ENCODE measurements at regions not wholly inside any gene's neighbourhood (a gene's known extent, or its start where the extent isn't known, plus 50 kb on each side); places are given as distances from the start of the nearest gene placed in this dataset.
"Not testable (repeated sequence)": the region's sequence is repeated elsewhere in the genome, so short reads cannot be mapped to it uniquely, and the experiment has no call there.

DNA sequence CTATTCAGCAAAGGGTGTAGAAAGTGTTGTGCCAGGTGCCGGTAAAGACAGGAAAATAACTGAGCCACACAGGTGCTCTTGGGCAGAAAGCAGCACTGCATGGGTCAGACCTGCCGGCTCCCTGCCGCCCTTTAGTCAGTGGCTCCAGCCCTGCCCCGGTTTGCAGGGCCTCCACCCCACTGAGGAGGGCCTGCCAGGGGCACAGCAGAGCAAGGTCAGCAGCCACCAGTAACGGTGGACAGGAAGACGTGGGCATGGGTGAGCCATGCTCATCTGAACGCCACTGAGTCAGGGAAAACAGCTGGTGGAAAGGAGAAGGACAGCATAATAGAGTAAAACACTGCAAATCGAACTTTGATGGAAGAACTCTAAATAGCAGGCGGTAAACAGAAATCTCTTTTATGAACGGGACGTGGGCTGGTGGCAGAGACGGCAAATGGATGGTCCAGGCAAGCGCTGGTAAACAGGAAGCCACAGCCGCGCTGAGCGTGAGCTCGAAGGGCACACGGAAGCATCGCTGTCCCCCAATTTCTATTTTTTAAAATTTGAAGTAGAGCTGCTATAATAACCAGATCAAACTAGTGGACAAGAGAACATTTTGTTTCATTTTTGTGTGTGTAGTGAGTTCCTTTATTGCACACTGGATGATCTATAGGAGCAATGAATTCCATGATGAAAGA, 141.8 kb upstream of the ALKAL2 start:
- H3K4me3 ChIP-seq (ENCODE audit: low read length in 2 of 2) = peak overlapping the region in 1 of 2 donors; percentile 31
- H3K27ac ChIP-seq (ENCODE audit: low read depth in 1 of 2, low read length in 1 of 2) = peak overlapping the region; percentile 63 to 89
- DNase-seq (ENCODE audit: low read depth in 6 of 9, low spot score in 9 of 9) = peak in 2 of 9 donors; percentile 38 to 66
- peaks cover 0 to 4% of the 10 kb centered on the region in 2 donors for H3K9me3 ChIP-seq (ENCODE audit: control insufficient read depth in 2 of 2, insufficient read depth in 1 of 2, low read length in 1 of 2)
- no peaks in the 10 kb centered on the region for H3K27me3 ChIP-seq (ENCODE audit: control insufficient read depth in 2 of 2, insufficient read depth in 1 of 2, low read length in 1 of 2)
- no peaks in the 10 kb centered on the region for H3K36me3 ChIP-seq (ENCODE audit: control insufficient read depth in 2 of 2, insufficient read depth in 2 of 2, low read length in 1 of 2)
- 20% methylated on average over 19 of the region's 19 CpGs for WGBS
- peaks cover 17 to 18% of the 10 kb centered on the region in 2 donors for H3K4me1 ChIP-seq (ENCODE audit: control insufficient read depth in 2 of 2, insufficient read depth in 2 of 2, low read length in 2 of 2)

DNA sequence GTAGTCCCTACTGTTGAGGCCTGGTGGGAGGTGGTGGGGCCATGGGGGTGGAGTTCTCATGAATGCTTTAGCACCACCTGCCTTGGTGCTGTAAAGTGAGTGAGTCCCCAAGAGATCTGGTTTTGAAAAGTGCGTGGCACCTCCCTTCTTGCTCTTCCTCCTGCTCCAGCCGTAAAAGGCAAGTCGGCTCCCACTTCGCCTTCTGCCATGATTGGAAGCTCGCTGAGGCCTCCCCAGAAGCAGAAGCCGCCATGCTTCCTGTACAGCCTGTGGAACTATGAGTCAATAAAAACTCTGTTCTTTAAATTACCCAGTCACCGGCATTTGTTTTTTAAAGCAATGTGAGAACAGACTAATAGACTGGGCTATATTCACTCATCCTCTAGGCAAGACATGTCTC, 141.3 kb upstream of the ALKAL2 start:
- Histone ChIP-seq H3K9me3 (ENCODE audit: control insufficient read depth in 2 of 2, insufficient read depth in 1 of 2, low read length in 1 of 2) (peaks cover 0 to 4% of the 10 kb centered on the region in 2 donors), H3K4me3 (ENCODE audit: low read length in 2 of 2) (no peak overlapping the region), H3K4me1 (ENCODE audit: control insufficient read depth in 2 of 2, insufficient read depth in 2 of 2, low read length in 2 of 2) (peaks cover 17 to 18% of the 10 kb centered on the region in 2 donors), H3K27me3 (ENCODE audit: control insufficient read depth in 2 of 2, insufficient read depth in 1 of 2, low read length in 1 of 2) (no peaks in the 10 kb centered on the region), H3K27ac (ENCODE audit: low read depth in 1 of 2, low read length in 1 of 2) (peak overlapping the region; percentile 63 to 89), H3K36me3 (ENCODE audit: control insufficient read depth in 2 of 2, insufficient read depth in 2 of 2, low read length in 1 of 2) (no peaks in the 10 kb centered on the region)
- no peak for DNase-seq (ENCODE audit: low read depth in 6 of 9, low spot score in 9 of 9)
- 96% methylated on average over 7 of the region's 7 CpGs for WGBS

DNA sequence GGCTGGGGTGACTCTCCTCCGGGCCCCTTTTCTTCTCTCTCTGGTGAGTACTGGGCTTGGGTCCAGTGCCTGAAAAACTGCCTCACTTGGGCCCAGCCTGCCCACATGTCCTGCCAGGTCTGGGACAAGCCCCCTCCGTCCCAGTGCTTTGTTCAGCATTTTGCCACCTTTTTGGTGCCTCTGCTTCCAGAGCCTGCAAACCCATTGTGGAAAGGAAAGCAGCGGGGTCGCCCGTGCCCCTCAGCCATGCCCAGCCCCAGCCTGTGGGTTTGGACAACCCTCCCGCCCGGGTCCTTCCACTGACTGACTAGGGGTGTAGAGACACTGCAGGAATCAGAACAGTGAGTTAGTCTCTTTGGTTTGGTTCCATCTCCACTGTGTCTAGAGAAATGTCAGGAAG, 140.7 kb upstream of the ALKAL2 start:
- Histone ChIP-seq H3K27me3 (ENCODE audit: control insufficient read depth in 2 of 2, insufficient read depth in 1 of 2, low read length in 1 of 2) (peaks cover 0 to 1% of the 10 kb centered on the region in 2 donors), H3K4me3 (ENCODE audit: low read length in 2 of 2) (no peak overlapping the region), H3K27ac (ENCODE audit: low read depth in 1 of 2, low read length in 1 of 2) (no peak overlapping the region), H3K4me1 (ENCODE audit: control insufficient read depth in 2 of 2, insufficient read depth in 2 of 2, low read length in 2 of 2) (peaks cover 17 to 19% of the 10 kb centered on the region in 2 donors), H3K9me3 (ENCODE audit: control insufficient read depth in 2 of 2, insufficient read depth in 1 of 2, low read length in 1 of 2) (peaks cover 0 to 4% of the 10 kb centered on the region in 2 donors), H3K36me3 (ENCODE audit: control insufficient read depth in 2 of 2, insufficient read depth in 2 of 2, low read length in 1 of 2) (no peaks in the 10 kb centered on the region)
- no peak for DNase-seq (ENCODE audit: low read depth in 6 of 9, low spot score in 9 of 9)
- 93% methylated on average over 7 of the region's 7 CpGs for WGBS

DNA sequence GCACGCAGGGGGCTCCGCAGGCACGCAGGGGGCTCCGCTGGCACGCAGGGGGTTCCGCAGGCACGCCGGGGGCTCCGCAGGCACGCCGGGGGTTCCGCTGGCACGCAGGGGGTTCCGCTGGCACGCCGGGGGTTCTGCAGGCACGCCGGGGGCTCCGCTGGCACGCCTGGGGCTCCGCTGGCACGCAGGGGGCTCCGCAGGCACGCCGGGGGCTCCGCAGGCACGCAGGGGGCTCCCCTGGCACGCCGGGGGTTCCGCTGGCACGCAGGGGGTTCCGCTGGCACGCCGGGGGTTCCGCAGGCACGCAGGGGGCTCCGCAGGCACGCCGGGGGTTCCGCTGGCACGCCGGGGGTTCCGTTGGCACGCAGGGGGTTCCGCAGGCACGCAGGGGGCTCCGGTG, 138.8 kb upstream of the ALKAL2 start:
- H3K4me1 ChIP-seq (ENCODE audit: control insufficient read depth in 2 of 2, insufficient read depth in 2 of 2, low read length in 2 of 2) = peaks cover 17 to 21% of the 10 kb centered on the region in 2 donors
- H3K36me3 ChIP-seq (ENCODE audit: control insufficient read depth in 2 of 2, insufficient read depth in 2 of 2, low read length in 1 of 2); H3K4me3 ChIP-seq (ENCODE audit: low read length in 2 of 2); H3K27me3 ChIP-seq (ENCODE audit: control insufficient read depth in 2 of 2, insufficient read depth in 1 of 2, low read length in 1 of 2); DNase-seq (ENCODE audit: low read depth in 6 of 9, low spot score in 9 of 9); H3K27ac ChIP-seq (ENCODE audit: low read depth in 1 of 2, low read length in 1 of 2); H3K9me3 ChIP-seq (ENCODE audit: control insufficient read depth in 2 of 2, insufficient read depth in 1 of 2, low read length in 1 of 2): not testable (repeated sequence)
- 97% methylated on average over 46 of the region's 47 CpGs for WGBS

DNA sequence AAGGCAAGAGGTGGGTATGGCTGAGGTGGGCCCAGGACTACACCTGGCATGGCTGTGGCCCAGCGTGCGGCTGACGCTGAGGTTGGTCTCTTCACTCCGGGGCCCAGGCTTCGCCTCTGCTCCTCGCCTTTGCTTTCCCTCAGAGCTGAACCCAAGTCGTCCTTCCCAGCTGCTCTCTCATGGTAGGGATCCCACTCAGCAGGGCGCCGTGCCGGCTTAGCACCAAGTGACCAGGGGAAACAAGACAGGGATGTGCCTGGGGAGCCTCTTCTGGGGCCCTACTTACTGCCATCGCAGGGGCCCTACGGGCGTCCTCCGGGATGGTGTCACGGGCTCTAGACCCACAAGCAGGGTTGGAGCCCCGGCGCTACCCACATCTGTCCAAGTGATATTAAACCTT, 138.1 kb upstream of the ALKAL2 start:
- Histone ChIP-seq H3K27ac (ENCODE audit: low read depth in 1 of 2, low read length in 1 of 2) (no peak overlapping the region), H3K9me3 (ENCODE audit: control insufficient read depth in 2 of 2, insufficient read depth in 1 of 2, low read length in 1 of 2) (peaks cover 0 to 6% of the 10 kb centered on the region in 2 donors), H3K36me3 (ENCODE audit: control insufficient read depth in 2 of 2, insufficient read depth in 2 of 2, low read length in 1 of 2) (no peaks in the 10 kb centered on the region), H3K4me3 (ENCODE audit: low read length in 2 of 2) (no peak overlapping the region), H3K4me1 (ENCODE audit: control insufficient read depth in 2 of 2, insufficient read depth in 2 of 2, low read length in 2 of 2) (peaks cover 17 to 21% of the 10 kb centered on the region in 2 donors), H3K27me3 (ENCODE audit: control insufficient read depth in 2 of 2, insufficient read depth in 1 of 2, low read length in 1 of 2) (peaks cover 0 to 4% of the 10 kb centered on the region in 2 donors)
- no peak for DNase-seq (ENCODE audit: low read depth in 6 of 9, low spot score in 9 of 9)
- 96% methylated on average over 17 of the region's 17 CpGs for WGBS

DNA sequence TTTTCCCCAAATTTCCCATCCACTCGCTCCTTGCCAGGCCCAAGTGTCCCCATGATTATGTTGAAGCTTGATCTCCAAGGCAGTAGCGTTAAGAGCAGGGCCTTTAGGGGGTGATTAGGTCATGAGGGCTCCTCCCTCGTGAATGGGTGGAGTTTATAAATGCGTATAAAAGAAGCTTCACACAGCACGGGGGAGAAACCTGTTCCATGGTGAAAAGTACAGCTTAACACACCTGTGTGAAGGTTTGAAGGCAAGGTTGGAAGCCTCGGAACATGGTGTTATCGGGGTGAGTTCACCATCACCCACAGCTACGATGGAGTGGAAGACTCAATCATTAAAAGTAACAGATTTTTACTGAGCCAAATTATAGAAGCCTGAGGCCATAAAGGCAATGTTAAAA, 137.4 kb upstream of the ALKAL2 start:
- WGBS = 95% methylated on average over 8 of the region's 8 CpGs
- no peak for DNase-seq (ENCODE audit: low read depth in 6 of 9, low spot score in 9 of 9)
- Histone ChIP-seq H3K36me3 (ENCODE audit: control insufficient read depth in 2 of 2, insufficient read depth in 2 of 2, low read length in 1 of 2) (no peaks in the 10 kb centered on the region), H3K4me3 (ENCODE audit: low read length in 2 of 2) (no peak overlapping the region), H3K9me3 (ENCODE audit: control insufficient read depth in 2 of 2, insufficient read depth in 1 of 2, low read length in 1 of 2) (peaks cover 0 to 6% of the 10 kb centered on the region in 2 donors), H3K4me1 (ENCODE audit: control insufficient read depth in 2 of 2, insufficient read depth in 2 of 2, low read length in 2 of 2) (peaks cover 12 to 15% of the 10 kb centered on the region in 2 donors), H3K27ac (ENCODE audit: low read depth in 1 of 2, low read length in 1 of 2) (no peak overlapping the region), H3K27me3 (ENCODE audit: control insufficient read depth in 2 of 2, insufficient read depth in 1 of 2, low read length in 1 of 2) (peaks cover 0 to 4% of the 10 kb centered on the region in 2 donors)

DNA sequence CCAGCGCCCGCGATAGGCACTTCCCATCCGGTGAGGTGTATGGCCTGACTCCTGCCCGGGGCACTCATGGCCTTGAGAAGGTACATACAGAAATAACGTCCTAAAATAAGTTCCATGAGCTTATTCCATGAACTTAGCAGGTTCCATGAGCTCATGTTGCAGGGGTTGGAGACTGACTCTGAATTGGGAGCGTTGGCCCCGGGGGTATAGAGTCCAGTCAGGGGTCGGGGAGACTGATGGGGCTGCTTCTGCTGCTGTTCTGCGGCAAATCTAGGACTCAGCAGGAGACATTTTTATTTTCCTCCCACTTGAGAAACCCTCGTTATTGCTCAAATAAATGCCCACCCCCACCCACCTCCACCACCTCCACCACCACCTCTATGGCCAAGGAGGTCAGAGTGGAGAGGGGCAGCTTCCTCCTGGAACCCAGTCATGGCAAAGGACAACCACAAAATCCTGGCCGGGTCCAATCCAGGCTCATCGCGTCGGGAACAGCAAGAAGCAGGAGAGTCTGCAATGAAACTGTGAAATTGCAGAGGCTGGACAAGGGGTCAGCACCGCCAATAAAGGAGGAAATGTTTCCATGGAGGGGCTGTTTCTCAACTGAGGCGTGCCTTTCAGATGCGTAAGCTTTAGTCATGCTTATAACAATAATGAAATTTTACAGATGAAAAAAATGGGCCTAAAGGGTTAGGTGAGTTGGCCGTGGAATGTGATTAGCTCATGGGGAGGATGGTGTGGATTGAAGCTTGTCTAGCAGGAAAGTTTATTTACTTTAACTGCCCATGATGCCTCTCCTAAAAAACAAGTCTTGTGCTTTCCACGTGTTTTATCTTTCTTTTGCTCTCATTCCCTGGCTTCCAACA, 136.6 kb upstream of the ALKAL2 start:
- WGBS = 97% methylated on average over 20 of the region's 20 CpGs
- H3K4me3 ChIP-seq (ENCODE audit: low read length in 2 of 2) = no peak overlapping the region
- H3K36me3 ChIP-seq (ENCODE audit: control insufficient read depth in 2 of 2, insufficient read depth in 2 of 2, low read length in 1 of 2) = no peaks in the 10 kb centered on the region
- peaks cover 0 to 6% of the 10 kb centered on the region in 2 donors for H3K9me3 ChIP-seq (ENCODE audit: control insufficient read depth in 2 of 2, insufficient read depth in 1 of 2, low read length in 1 of 2)
- no peak for DNase-seq (ENCODE audit: low read depth in 6 of 9, low spot score in 9 of 9)
- peaks cover 6 to 9% of the 10 kb centered on the region in 2 donors for H3K4me1 ChIP-seq (ENCODE audit: control insufficient read depth in 2 of 2, insufficient read depth in 2 of 2, low read length in 2 of 2)
- no peak overlapping the region for H3K27ac ChIP-seq (ENCODE audit: low read depth in 1 of 2, low read length in 1 of 2)
- H3K27me3 ChIP-seq (ENCODE audit: control insufficient read depth in 2 of 2, insufficient read depth in 1 of 2, low read length in 1 of 2) = peaks cover 0 to 4% of the 10 kb centered on the region in 2 donors

DNA sequence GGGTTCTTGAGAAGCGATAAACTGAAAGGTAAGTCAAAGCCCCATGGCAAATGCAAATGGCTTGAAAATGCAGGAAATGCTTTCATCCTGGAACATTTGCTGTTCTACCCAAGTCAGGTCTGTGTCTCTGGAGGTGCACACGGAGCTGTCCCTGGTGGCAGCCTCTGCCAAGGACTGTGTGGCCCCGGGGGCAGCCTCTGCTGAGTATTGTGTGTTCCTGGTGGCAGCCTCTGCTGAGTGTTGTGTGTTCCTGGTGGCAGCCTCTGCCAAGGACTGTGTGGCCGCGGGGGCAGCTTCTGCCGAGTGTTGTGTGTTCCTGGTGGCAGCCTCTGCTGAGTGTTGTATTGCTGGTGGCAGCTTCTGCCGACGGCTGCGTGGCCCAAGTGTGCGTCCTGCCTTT, 135.6 kb upstream of the ALKAL2 start:
- H3K27ac ChIP-seq (ENCODE audit: low read depth in 1 of 2, low read length in 1 of 2) = no peak overlapping the region
- H3K4me1 ChIP-seq (ENCODE audit: control insufficient read depth in 2 of 2, insufficient read depth in 2 of 2, low read length in 2 of 2) = peaks cover 0 to 3% of the 10 kb centered on the region in 2 donors
- no peaks in the 10 kb centered on the region for H3K36me3 ChIP-seq (ENCODE audit: control insufficient read depth in 2 of 2, insufficient read depth in 2 of 2, low read length in 1 of 2)
- no peak overlapping the region for H3K4me3 ChIP-seq (ENCODE audit: low read length in 2 of 2)
- 47% methylated on average over 10 of the region's 10 CpGs for whole genome bisulfite sequencing
- peak in 1 of 9 donors; percentile 31 for DNase-seq (ENCODE audit: low read depth in 6 of 9, low spot score in 9 of 9)
- H3K9me3 ChIP-seq (ENCODE audit: control insufficient read depth in 2 of 2, insufficient read depth in 1 of 2, low read length in 1 of 2) = peaks cover 0 to 6% of the 10 kb centered on the region in 2 donors
- peaks cover 0 to 4% of the 10 kb centered on the region in 2 donors for H3K27me3 ChIP-seq (ENCODE audit: control insufficient read depth in 2 of 2, insufficient read depth in 1 of 2, low read length in 1 of 2)
